SK-N-SH (cell line): ENCODE measurements at regions not wholly inside any gene's neighbourhood (a gene's known extent, or its start where the extent isn't known, plus 50 kb on each side); places are given as distances from the start of the nearest gene placed in this dataset.

Experiments
- EP300 ChIP-seq, 2 experiments: IDR thresholded peaks; 2 replicates each; pipeline versions ENCODE4 v1.4.0 to v1.6.1; 2012; ENCODE audit warnings: borderline replicate concordance in 1 of 2, low read depth in 1 of 2, low read length in 1 of 2
- EZH2phosphoT487 ChIP-seq: fragments of 200-600 bp; sonication (generic); IDR thresholded peaks from 2 replicates; pipeline ENCODE4 v1.6.1; 2017; ENCODE audit warnings: low read depth, mixed run types, mild to moderate bottlenecking, antibody characterized with exemption, moderate library complexity, borderline replicate concordance
- FOSL2 ChIP-seq: IDR thresholded peaks from 2 replicates; pipeline ENCODE4 v1.4.0; 2012; ENCODE audit warnings: low read depth, mild to moderate bottlenecking, moderate library complexity, borderline replicate concordance
- JUND ChIP-seq: IDR thresholded peaks from 2 replicates; pipeline ENCODE4 v1.4.0; 2012
- MXI1 ChIP-seq: IDR thresholded peaks from 2 replicates; pipeline ENCODE4 v1.6.1; 2012; ENCODE audit warnings: mild to moderate bottlenecking, low read depth, low read length, improper control_type of control experiment
- SIN3A ChIP-seq: IDR thresholded peaks from 2 replicates; pipeline ENCODE4 v1.6.1; 2012; ENCODE audit warnings: low read depth, mild to moderate bottlenecking, low read length, moderate library complexity, borderline replicate concordance
- TAF1 ChIP-seq: IDR thresholded peaks from 2 replicates; pipeline ENCODE4 v1.6.1; 2012; ENCODE audit warnings: low read depth, mild to moderate bottlenecking, low read length, moderate library complexity, borderline replicate concordance
- TF ChIP-seq, protein P1 (sequence below): fragments of 200-600 bp; sonication (generic); IDR thresholded peaks from 2 replicates; pipeline ENCODE4 v1.6.1; 2017; ENCODE audit warnings: antibody characterized with exemption, mild to moderate bottlenecking, moderate library complexity

DNA sequence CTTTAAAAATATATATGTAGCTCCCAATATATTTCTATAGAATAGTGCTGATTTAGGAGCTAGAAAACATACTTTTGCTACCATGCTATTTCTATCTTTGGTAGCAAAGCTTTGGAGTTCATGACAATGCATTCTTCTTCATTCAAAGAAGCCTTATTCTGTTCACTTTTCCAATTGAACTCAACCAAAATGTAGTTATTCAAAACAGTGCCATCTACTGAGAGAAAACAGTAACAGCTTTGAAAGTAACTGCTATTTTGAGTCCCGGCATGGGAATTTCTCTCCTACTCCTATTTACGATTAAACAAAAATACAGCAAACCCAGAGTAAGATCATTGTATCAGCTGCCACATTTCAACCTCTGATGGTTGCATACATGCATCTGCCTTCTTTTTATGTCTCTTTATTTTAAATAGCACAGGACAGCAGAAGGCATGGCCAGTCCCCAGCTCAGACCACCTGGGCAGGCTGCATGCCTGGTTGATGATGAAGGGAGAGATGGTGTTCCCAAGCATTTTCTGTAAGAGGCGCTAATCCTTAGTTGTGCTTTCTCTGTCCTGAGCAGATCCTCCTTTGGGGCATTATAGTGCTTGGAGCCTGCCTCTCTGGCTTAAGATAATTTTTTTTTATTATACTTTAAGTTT, 69.7 kb upstream of the SULT1C3 start:
- TF ChIP-seq TAF1: no peak
- no peak for TF ChIP-seq MXI1
- TF ChIP-seq FOSL2: no peak
- no peak for TF ChIP-seq EZH2phosphoT487
- TF ChIP-seq, protein P1, sequence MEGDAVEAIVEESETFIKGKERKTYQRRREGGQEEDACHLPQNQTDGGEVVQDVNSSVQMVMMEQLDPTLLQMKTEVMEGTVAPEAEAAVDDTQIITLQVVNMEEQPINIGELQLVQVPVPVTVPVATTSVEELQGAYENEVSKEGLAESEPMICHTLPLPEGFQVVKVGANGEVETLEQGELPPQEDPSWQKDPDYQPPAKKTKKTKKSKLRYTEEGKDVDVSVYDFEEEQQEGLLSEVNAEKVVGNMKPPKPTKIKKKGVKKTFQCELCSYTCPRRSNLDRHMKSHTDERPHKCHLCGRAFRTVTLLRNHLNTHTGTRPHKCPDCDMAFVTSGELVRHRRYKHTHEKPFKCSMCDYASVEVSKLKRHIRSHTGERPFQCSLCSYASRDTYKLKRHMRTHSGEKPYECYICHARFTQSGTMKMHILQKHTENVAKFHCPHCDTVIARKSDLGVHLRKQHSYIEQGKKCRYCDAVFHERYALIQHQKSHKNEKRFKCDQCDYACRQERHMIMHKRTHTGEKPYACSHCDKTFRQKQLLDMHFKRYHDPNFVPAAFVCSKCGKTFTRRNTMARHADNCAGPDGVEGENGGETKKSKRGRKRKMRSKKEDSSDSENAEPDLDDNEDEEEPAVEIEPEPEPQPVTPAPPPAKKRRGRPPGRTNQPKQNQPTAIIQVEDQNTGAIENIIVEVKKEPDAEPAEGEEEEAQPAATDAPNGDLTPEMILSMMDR: peak; percentile 69
- no peak for TF ChIP-seq SIN3A
- TF ChIP-seq JUND: no peak
- no peak for TF ChIP-seq EP300 (IDR thresholded peaks at IDR 0.05; ENCODE audit: borderline replicate concordance in 1 of 2, low read depth in 1 of 2, low read length in 1 of 2)
